ENCODE measurements at regions not wholly inside any gene's neighbourhood (a gene's known extent, or its start where the extent isn't known, plus 50 kb on each side); places are given as distances from the start of the nearest gene placed in this dataset.

DNA sequence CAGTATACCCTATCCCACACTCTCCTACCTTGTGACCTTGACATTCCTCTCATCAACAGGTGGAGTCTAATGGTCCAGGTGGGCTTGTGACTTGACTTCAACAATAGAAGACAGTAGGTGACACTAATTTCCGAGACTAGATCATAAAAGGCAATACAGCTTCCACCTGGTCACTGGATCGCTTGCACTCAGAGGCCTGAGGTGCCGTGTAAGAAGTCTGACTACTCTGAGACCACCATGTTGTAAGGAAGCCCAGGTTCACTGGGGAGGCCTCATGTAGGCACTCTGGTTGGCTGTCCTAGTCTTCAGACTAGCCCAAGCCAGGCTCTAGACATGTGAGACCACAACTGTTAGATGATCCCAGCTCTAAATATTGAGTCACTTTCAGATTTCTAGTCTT lies 370.4 kb downstream of the MID1IP1 start:
- POLR2A ChIA-PET, result no interaction called here
- Histone ChIP-seq H3K27ac (ENCODE audit: extremely low read depth, low read depth, low read length) (no peak overlapping the region), H3K36me3 (ENCODE audit: control insufficient read depth in 2 of 2, insufficient read depth in 1 of 2, low read length in 2 of 2) (no peaks in the 10 kb centered on the region), H3K9me3 (ENCODE audit: control insufficient read depth, insufficient read depth, low read depth, low read length) (no peaks in the 10 kb centered on the region), H3K4me3 (ENCODE audit: low read depth, low read length) (no peak overlapping the region), H3K4me1 (ENCODE audit: control insufficient read depth, insufficient read depth, low read length) (peaks cover 7% of the 10 kb centered on the region)
- TF ChIP-seq ZNF548 (tag by site-specific recombination; IDR thresholded peaks at IDR 0.05), result no peak
- TF ChIP-seq, protein P1, sequence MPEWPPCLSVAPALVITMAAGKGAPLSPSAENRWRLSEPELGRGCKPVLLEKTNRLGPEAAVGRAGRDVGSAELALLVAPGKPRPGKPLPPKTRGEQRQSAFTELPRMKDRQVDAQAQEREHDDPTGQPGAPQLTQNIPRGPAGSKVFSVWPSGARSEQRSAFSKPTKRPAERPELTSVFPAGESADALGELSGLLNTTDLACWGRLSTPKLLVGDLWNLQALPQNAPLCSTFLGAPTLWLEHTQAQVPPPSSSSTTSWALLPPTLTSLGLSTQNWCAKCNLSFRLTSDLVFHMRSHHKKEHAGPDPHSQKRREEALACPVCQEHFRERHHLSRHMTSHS (tag by site-specific recombination; IDR thresholded peaks at IDR 0.05), result no peak
- no peak for TF ChIP-seq ZBTB48 (tag by site-specific recombination; IDR thresholded peaks at IDR 0.05)
- TF ChIP-seq ZNF184 (tag by site-specific recombination; IDR thresholded peaks at IDR 0.05), result no peak
- TF ChIP-seq, protein P2, sequence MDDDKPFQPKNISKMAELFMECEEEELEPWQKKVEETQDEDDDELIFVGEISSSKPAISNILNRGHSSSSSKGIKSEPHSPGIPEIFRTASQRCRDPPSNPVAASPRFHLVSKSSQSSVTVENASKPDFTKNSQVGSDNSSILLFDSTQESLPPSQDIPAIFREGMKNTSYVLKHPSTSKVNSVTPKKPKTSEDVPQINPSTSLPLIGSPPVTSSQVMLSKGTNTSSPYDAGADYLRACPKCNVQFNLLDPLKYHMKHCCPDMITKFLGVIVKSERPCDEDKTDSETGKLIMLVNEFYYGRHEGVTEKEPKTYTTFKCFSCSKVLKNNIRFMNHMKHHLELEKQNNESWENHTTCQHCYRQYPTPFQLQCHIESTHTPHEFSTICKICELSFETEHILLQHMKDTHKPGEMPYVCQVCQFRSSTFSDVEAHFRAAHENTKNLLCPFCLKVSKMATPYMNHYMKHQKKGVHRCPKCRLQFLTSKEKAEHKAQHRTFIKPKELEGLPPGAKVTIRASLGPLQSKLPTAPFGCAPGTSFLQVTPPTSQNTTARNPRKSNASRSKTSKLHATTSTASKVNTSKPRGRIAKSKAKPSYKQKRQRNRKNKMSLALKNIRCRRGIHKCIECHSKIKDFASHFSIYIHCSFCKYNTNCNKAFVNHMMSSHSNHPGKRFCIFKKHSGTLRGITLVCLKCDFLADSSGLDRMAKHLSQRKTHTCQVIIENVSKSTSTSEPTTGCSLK (tag by site-specific recombination; IDR thresholded peaks at IDR 0.05), result no peak
- no peak for TF ChIP-seq ZNF777 (tag by site-specific recombination; IDR thresholded peaks at IDR 0.05; ENCODE audit: borderline replicate concordance)
- TF ChIP-seq ZNF529 (tag by site-specific recombination; IDR thresholded peaks at IDR 0.05; ENCODE audit: insufficient replicate concordance), result no peak
- TF ChIP-seq, protein P3, sequence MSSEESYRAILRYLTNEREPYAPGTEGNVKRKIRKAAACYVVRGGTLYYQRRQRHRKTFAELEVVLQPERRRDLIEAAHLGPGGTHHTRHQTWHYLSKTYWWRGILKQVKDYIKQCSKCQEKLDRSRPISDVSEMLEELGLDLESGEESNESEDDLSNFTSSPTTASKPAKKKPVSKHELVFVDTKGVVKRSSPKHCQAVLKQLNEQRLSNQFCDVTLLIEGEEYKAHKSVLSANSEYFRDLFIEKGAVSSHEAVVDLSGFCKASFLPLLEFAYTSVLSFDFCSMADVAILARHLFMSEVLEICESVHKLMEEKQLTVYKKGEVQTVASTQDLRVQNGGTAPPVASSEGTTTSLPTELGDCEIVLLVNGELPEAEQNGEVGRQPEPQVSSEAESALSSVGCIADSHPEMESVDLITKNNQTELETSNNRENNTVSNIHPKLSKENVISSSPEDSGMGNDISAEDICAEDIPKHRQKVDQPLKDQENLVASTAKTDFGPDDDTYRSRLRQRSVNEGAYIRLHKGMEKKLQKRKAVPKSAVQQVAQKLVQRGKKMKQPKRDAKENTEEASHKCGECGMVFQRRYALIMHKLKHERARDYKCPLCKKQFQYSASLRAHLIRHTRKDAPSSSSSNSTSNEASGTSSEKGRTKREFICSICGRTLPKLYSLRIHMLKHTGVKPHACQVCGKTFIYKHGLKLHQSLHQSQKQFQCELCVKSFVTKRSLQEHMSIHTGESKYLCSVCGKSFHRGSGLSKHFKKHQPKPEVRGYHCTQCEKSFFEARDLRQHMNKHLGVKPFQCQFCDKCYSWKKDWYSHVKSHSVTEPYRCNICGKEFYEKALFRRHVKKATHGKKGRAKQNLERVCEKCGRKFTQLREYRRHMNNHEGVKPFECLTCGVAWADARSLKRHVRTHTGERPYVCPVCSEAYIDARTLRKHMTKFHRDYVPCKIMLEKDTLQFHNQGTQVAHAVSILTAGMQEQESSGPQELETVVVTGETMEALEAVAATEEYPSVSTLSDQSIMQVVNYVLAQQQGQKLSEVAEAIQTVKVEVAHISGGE (tag by site-specific recombination; conservative IDR thresholded peaks at IDR 0.05; ENCODE audit: low read depth), result no peak
- TF ChIP-seq ZNF518A (tag by site-specific recombination; conservative IDR thresholded peaks at IDR 0.05; ENCODE audit: low read depth), result no peak
- no peak for TF ChIP-seq GLI2 (tag by site-specific recombination; IDR thresholded peaks at IDR 0.05; ENCODE audit: borderline replicate concordance, low read depth)
- no peak for TF ChIP-seq KLF9 (tag by site-specific recombination; IDR thresholded peaks at IDR 0.05; ENCODE audit: low read depth)
- TF ChIP-seq, protein P4, sequence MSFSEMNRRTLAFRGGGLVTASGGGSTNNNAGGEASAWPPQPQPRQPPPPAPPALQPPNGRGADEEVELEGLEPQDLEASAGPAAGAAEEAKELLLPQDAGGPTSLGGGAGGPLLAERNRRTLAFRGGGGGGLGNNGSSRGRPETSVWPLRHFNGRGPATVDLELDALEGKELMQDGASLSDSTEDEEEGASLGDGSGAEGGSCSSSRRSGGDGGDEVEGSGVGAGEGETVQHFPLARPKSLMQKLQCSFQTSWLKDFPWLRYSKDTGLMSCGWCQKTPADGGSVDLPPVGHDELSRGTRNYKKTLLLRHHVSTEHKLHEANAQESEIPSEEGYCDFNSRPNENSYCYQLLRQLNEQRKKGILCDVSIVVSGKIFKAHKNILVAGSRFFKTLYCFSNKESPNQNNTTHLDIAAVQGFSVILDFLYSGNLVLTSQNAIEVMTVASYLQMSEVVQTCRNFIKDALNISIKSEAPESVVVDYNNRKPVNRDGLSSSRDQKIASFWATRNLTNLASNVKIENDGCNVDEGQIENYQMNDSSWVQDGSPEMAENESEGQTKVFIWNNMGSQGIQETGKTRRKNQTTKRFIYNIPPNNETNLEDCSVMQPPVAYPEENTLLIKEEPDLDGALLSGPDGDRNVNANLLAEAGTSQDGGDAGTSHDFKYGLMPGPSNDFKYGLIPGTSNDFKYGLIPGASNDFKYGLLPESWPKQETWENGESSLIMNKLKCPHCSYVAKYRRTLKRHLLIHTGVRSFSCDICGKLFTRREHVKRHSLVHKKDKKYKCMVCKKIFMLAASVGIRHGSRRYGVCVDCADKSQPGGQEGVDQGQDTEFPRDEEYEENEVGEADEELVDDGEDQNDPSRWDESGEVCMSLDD (tag by site-specific recombination; IDR thresholded peaks at IDR 0.05), result no peak
- TF ChIP-seq ZNF48 (tag by site-specific recombination; IDR thresholded peaks at IDR 0.05), result no peak
- TF ChIP-seq, protein P5, sequence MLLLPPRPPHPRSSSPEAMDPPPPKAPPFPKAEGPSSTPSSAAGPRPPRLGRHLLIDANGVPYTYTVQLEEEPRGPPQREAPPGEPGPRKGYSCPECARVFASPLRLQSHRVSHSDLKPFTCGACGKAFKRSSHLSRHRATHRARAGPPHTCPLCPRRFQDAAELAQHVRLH (tag by site-specific recombination; IDR thresholded peaks at IDR 0.05), result no peak
- no peak for TF ChIP-seq ZNF37A (tag by site-specific recombination; IDR thresholded peaks at IDR 0.05)
- CTCF ChIA-PET, result interaction anchor here (0.7 to 1.5 kb wide), 2 partner anchors 19 to 579 kb away, joined by 3 to 4 read pairs; no protein-coding TSS in a partner anchor

Data from HEK293 (cell line).